Karpas-422 (cell line): ENCODE measurements at regions not wholly inside any gene's neighbourhood (a gene's known extent, or its start where the extent isn't known, plus 50 kb on each side); places are given as distances from the start of the nearest gene placed in this dataset.
"Not testable (repeated sequence)": the region's sequence is repeated elsewhere in the genome, so short reads cannot be mapped to it uniquely, and the experiment has no call there.

Experiments used
- DNase-seq: peaks from one replicate; pipeline ENCODE4 v3.0.0-alpha.2; 2015
- H2AFZ ChIP-seq: fragments of 200-600 bp; sonication (generic); 2 replicates; pipeline ENCODE4 v1.6.1; 2014; ENCODE audit warnings: antibody characterized with exemption, low read length, mixed read lengths
- H3K27ac ChIP-seq: fragments of 200-600 bp; sonication (generic); 2 replicates; pipeline ENCODE4 v1.5.1; 2014; ENCODE audit warnings: mild to moderate bottlenecking, low read length, moderate library complexity
- H3K27me3 ChIP-seq: fragments of 200-600 bp; sonication (generic); 2 replicates; pipeline ENCODE4 v1.6.1; 2014; ENCODE audit warnings: low read length, mixed read lengths
- H3K36me3 ChIP-seq: fragments of 200-600 bp; sonication (generic); 2 replicates; pipeline ENCODE4 v1.6.1; 2014; ENCODE audit warnings: low read length, mixed read lengths; ENCODE audit not compliant: insufficient read depth
- H3K4me1 ChIP-seq: fragments of 200-600 bp; sonication (generic); 2 replicates; pipeline ENCODE4 v1.6.1; 2014; ENCODE audit warnings: mild to moderate bottlenecking, low read length, mixed read lengths
- H3K4me2 ChIP-seq: fragments of 200-600 bp; sonication (generic); 2 replicates; pipeline ENCODE4 v1.6.1; 2014; ENCODE audit warnings: low read length, low read depth, mild to moderate bottlenecking; ENCODE audit not compliant: poor library complexity, severe bottlenecking
- H3K4me3 ChIP-seq: fragments of 200-600 bp; sonication (generic); 2 replicates; pipeline ENCODE4 v1.5.1; 2014; ENCODE audit warnings: mild to moderate bottlenecking, antibody characterized with exemption, low read length, mixed read lengths
- H3K79me2 ChIP-seq: fragments of 200-600 bp; sonication (generic); 2 replicates; pipeline ENCODE4 v1.6.1; 2014; ENCODE audit warnings: mild to moderate bottlenecking, low read length, mixed read lengths
- H3K9ac ChIP-seq: fragments of 200-600 bp; sonication (generic); 2 replicates; pipeline ENCODE4 v1.6.0; 2014; ENCODE audit warnings: low read length
- H3K9me2 ChIP-seq: fragments of 200-600 bp; sonication (generic), shearing (Covaris generic); replicated peaks from 2 replicates; pipeline ENCODE4 v1.6.0; 2014; ENCODE audit warnings: mild to moderate bottlenecking, low read length, moderate library complexity; ENCODE audit not compliant: insufficient read depth
- H3K9me3 ChIP-seq: fragments of 300-700, 200-600 bp; sonication (generic); 2 replicates; pipeline ENCODE4 v1.6.1; 2014; ENCODE audit warnings: low read length, mixed read lengths
- H4K20me1 ChIP-seq: fragments of 200-600 bp; sonication (generic); 2 replicates; pipeline ENCODE4 v1.6.1; 2014; ENCODE audit warnings: mild to moderate bottlenecking, antibody characterized with exemption, low read length, low read depth; ENCODE audit not compliant: insufficient read depth

DNA sequence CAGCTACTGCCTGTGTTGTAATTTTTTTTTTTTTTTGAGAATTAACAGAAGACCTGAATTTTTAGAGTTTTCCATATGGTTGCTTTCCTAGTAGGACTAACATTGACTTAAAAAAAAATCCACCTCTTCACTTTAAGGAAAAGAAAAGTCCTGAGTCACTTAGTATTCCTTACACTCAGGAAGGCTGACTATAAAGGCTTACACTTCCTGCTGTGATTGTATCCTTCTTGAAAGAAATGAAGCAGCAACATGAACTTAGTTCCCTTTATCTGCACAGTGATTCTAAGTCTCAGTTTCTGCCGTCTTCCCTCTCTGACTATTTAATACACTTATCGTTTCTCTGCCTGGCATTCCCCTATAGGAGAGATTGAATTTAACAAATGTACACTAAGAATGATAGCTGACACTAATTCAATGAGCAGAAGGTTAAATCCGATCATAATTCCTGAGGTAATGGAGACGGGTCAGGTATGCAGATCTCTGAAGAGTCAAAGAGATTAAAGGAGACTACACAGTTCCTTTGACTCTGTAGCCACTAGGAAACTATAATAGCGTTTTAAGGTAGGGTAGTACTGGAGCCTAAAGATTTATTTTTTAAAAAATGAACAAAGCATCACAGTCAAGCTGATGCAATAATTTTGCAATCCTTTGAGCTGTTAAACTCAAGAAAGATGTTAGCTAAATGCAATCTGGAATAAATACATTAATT lies 185.1 kb upstream of the ELAVL2 start:
- H3K9me3 ChIP-seq: peaks cover 12% of the 10 kb centered on the region
- no peak overlapping the region for H2AFZ ChIP-seq
- H3K9ac ChIP-seq: no peak overlapping the region
- no peak overlapping the region for H3K4me3 ChIP-seq
- no peaks in the 10 kb centered on the region for H3K4me1 ChIP-seq
- no peak for DNase-seq
- no peaks in the 10 kb centered on the region for H3K79me2 ChIP-seq
- H3K4me2 ChIP-seq: no peak overlapping the region
- no peak overlapping the region for H3K27ac ChIP-seq
- no peaks in the 10 kb centered on the region for H4K20me1 ChIP-seq
- H3K36me3 ChIP-seq: no peaks in the 10 kb centered on the region
- H3K27me3 ChIP-seq: no peaks in the 10 kb centered on the region
- H3K9me2 ChIP-seq: no peaks in the 10 kb centered on the region

DNA sequence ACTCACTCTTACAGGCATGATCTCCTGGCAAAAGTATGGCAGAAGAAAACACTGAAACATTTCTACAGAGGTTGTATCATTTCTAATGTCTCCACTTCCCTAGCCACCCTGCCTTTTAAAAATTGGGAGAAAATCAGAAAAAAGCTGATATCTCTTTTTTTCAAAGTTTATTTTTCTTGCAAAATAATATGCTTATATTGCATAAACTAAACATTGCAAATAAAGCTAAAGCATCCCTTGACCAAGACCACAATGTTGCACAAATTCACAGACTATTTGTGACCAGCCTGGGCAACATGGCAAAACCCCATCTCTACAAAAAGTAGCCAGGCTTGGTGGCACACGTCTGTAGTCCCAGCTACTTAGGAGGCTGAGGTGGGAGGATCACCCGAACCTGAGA lies 183.3 kb upstream of the ELAVL2 start:
- Histone ChIP-seq H3K4me3 (no peak overlapping the region), H4K20me1 (no peaks in the 10 kb centered on the region), H3K79me2 (no peaks in the 10 kb centered on the region), H3K9me2 (no peaks in the 10 kb centered on the region), H3K9ac (no peak overlapping the region), H3K27ac (no peak overlapping the region), H3K9me3 (peaks cover 12% of the 10 kb centered on the region; the same call in 1 of the 2 replicates), H2AFZ (no peak overlapping the region), H3K36me3 (no peaks in the 10 kb centered on the region), H3K27me3 (no peaks in the 10 kb centered on the region), H3K4me2 (no peak overlapping the region), H3K4me1 (no peaks in the 10 kb centered on the region)
- no peak for DNase-seq

DNA sequence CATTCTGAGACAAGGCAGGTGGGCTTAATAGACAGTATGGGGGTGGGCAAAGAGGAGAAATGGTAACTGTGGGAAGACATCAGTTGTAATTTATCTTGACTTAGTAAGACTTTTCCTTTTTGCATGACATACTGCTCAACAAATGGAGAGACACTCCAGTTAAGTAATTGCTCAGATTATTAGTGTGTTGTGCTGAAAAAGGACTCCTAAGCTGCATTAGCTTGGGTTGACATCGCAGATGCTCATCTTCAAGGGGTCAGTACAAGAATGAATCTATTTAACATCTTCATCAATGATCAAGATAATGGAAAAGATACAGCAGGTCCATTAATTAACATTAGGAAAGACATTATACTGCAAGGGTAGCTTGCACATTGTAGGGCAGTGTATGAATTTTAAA lies 181.1 kb upstream of the ELAVL2 start:
- no peak overlapping the region for H2AFZ ChIP-seq
- H3K27ac ChIP-seq: no peak overlapping the region
- peaks cover 7% of the 10 kb centered on the region; the same call in 1 of the 2 replicates for H3K9me3 ChIP-seq
- no peaks in the 10 kb centered on the region for H3K79me2 ChIP-seq
- H3K36me3 ChIP-seq: no peaks in the 10 kb centered on the region
- no peak for DNase-seq
- H3K4me3 ChIP-seq: no peak overlapping the region
- no peak overlapping the region for H3K4me2 ChIP-seq
- no peaks in the 10 kb centered on the region for H4K20me1 ChIP-seq
- no peaks in the 10 kb centered on the region for H3K27me3 ChIP-seq
- no peaks in the 10 kb centered on the region for H3K9me2 ChIP-seq
- H3K4me1 ChIP-seq: no peaks in the 10 kb centered on the region
- H3K9ac ChIP-seq: no peak overlapping the region

DNA sequence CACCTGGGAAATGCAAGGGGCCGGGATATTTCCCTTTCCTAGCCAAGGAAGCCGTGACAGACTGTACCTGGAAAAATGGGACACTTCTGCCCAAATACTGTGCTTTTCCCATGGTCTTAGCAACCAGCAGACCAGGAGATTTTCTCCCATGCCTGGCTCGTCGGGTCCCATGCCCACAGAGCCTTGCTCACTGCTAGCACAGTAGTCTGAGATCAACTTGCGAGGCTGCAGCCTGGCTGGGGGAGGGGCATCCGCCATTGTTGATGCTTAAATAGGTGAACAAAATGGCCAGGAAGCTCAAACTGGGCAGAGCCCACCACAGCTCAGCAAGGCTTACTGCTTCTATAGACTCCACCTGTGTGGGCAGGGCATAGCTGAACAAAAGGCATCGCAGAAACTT lies 165.8 kb upstream of the ELAVL2 start:
- H3K9me2 ChIP-seq, H3K4me1 ChIP-seq, H3K4me3 ChIP-seq, H3K4me2 ChIP-seq, H3K9ac ChIP-seq, H4K20me1 ChIP-seq, H3K79me2 ChIP-seq, H2AFZ ChIP-seq, DNase-seq, H3K9me3 ChIP-seq, H3K27me3 ChIP-seq, H3K27ac ChIP-seq, H3K36me3 ChIP-seq: not testable (repeated sequence)

DNA sequence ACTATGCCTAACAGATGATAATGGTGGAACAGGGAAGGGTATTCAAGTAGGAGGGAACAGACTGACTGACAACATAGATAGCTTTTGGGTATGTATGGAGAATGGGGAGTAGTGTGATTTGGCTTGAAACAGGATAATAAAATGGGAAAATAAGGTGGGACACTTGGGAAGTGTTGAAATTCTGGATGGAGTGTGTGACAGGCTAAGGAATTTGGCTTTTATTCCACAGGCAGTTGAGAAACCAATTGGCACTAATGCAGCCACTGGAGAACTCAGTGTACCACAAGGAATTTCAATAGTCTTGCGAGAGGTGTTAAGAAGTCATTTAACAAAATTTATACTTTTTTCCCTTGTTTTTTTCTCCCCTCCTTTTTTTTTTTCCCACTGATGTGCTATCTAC lies 153.5 kb upstream of the ELAVL2 start:
- Histone ChIP-seq H3K27ac (no peak overlapping the region), H3K27me3 (no peaks in the 10 kb centered on the region), H3K4me3 (no peak overlapping the region), H3K79me2 (no peaks in the 10 kb centered on the region), H3K4me1 (no peaks in the 10 kb centered on the region), H2AFZ (no peak overlapping the region), H3K9me2 (no peaks in the 10 kb centered on the region), H3K4me2 (no peak overlapping the region), H3K9me3 (peaks cover 23% of the 10 kb centered on the region), H4K20me1 (no peaks in the 10 kb centered on the region), H3K9ac (no peak overlapping the region), H3K36me3 (no peaks in the 10 kb centered on the region)
- DNase-seq: no peak

DNA sequence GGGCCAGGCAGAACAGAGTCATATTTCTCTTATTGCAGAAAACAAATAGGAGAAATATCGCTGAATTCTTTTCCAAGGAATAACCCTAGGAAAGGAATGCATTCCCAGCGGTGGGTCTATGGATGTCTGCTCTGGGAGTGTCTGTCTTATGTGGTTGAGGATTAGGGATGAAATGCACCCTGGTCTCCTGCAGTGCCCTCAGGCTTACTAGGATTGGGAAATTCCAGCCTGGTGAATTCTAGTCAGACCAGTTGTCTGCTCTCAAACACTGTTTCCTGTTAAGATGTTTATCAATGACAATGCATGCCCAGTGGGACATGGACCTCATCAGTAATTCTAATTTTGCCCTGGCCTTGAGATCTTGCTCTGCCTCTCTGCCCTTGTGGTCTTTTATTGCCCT lies 136.1 kb upstream of the ELAVL2 start:
- DNase-seq: no peak
- Histone ChIP-seq H2AFZ (no peak overlapping the region), H4K20me1 (no peaks in the 10 kb centered on the region)

DNA sequence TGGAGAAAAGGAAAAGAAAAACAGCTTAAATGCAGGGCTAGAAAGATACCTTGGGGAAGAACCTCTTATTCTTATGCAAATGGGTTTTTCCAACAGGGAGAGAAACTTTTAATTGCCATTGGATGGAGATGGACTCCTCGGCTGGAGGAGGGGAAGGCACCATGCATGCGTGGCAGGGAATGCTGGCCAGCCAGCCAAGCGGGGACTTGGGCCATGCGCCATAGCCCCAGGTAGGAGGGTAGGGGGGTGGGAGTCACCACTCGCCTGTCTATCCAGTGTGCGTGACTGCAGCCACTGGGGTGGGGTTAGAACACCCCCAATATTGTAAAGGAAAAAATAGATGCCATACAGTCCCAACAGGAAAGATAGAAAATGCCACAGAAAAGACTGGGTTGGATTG lies 119.9 kb upstream of the ELAVL2 start:
- Histone ChIP-seq H4K20me1 (no peaks in the 10 kb centered on the region), H3K9me3 (peaks cover 23% of the 10 kb centered on the region), H3K4me2 (no peak overlapping the region), H3K4me3 (no peak overlapping the region), H3K4me1 (no peaks in the 10 kb centered on the region), H3K36me3 (no peaks in the 10 kb centered on the region), H3K27ac (no peak overlapping the region), H3K9me2 (no peaks in the 10 kb centered on the region), H3K27me3 (no peaks in the 10 kb centered on the region), H2AFZ (no peak overlapping the region), H3K79me2 (no peaks in the 10 kb centered on the region), H3K9ac (no peak overlapping the region)
- DNase-seq: no peak

More for the DNA sequence above, 136.1 kb upstream of the ELAVL2 start:
- no peak overlapping the region for H3K4me2 ChIP-seq
- H3K9me2 ChIP-seq: no peaks in the 10 kb centered on the region
- H3K27me3 ChIP-seq: no peaks in the 10 kb centered on the region
- no peak overlapping the region for H3K9ac ChIP-seq
- no peaks in the 10 kb centered on the region for H3K36me3 ChIP-seq
- no peak overlapping the region for H3K4me3 ChIP-seq
- no peaks in the 10 kb centered on the region for H3K79me2 ChIP-seq
- peaks cover 9% of the 10 kb centered on the region for H3K9me3 ChIP-seq
- no peak overlapping the region for H3K27ac ChIP-seq
- no peaks in the 10 kb centered on the region for H3K4me1 ChIP-seq

DNA sequence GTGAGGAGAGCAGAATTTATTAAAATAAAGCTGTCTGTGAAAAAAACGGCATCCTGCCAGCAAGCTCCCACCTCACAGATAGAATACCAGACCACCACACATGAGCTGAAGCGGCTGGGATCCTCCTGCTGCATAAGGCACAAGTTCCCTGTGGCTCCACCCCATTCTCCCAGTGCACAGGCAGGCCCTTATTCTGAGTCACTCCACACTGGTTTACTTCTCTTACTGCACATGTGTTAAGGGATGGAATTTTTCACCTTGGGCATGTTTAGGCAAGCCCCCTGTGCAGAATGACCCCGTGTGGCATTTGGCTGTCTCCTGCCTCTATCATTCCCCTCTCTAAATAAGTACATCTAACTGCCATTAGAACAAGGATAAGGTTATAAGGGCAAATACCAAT lies 115.0 kb upstream of the ELAVL2 start:
- no peak for DNase-seq
- no peaks in the 10 kb centered on the region for H3K79me2 ChIP-seq
- peaks cover 25% of the 10 kb centered on the region for H3K9me3 ChIP-seq

More for the DNA sequence above, 115.0 kb upstream of the ELAVL2 start:
- H3K9me2 ChIP-seq: no peaks in the 10 kb centered on the region
- H4K20me1 ChIP-seq: no peaks in the 10 kb centered on the region
- H3K9ac ChIP-seq: no peak overlapping the region
- no peak overlapping the region for H3K4me2 ChIP-seq
- H3K4me3 ChIP-seq: no peak overlapping the region
- H3K36me3 ChIP-seq: no peaks in the 10 kb centered on the region
- H3K4me1 ChIP-seq: no peaks in the 10 kb centered on the region
- no peak overlapping the region for H3K27ac ChIP-seq
- no peaks in the 10 kb centered on the region for H3K27me3 ChIP-seq
- H2AFZ ChIP-seq: no peak overlapping the region
